ENCODE measurements at regions not wholly inside any gene's neighbourhood (a gene's known extent, or its start where the extent isn't known, plus 50 kb on each side); places are given as distances from the start of the nearest gene placed in this dataset.
A peak's percentile ranks its signal among the peaks of the same experiment; 100 is the strongest.

GRCh38 chr4:1565598-1566295 is 118.4 kb downstream of the FAM53A start:
- no peak overlapping the region for H3K27ac ChIP-seq (ENCODE audit: low read length)
- no peaks in the 10 kb centered on the region for H3K27me3 ChIP-seq (ENCODE audit: control insufficient read depth, insufficient read depth)
- ATAC-seq = no peak
- peak; percentile 2 to 43 (median 39) for DNase-seq
- WGBS = 79% methylated on average over 29 of the region's 29 CpGs
- intact Hi-C loops (cut with DNase I) = no loop called here
- H3K4me1 ChIP-seq (ENCODE audit: control insufficient read depth, insufficient read depth, low read length) = no peaks in the 10 kb centered on the region
- H3K4me3 ChIP-seq (ENCODE audit: low read length) = no peak overlapping the region
- H3K9me3 ChIP-seq (ENCODE audit: control insufficient read depth, low read length) = no peaks in the 10 kb centered on the region

DNA sequence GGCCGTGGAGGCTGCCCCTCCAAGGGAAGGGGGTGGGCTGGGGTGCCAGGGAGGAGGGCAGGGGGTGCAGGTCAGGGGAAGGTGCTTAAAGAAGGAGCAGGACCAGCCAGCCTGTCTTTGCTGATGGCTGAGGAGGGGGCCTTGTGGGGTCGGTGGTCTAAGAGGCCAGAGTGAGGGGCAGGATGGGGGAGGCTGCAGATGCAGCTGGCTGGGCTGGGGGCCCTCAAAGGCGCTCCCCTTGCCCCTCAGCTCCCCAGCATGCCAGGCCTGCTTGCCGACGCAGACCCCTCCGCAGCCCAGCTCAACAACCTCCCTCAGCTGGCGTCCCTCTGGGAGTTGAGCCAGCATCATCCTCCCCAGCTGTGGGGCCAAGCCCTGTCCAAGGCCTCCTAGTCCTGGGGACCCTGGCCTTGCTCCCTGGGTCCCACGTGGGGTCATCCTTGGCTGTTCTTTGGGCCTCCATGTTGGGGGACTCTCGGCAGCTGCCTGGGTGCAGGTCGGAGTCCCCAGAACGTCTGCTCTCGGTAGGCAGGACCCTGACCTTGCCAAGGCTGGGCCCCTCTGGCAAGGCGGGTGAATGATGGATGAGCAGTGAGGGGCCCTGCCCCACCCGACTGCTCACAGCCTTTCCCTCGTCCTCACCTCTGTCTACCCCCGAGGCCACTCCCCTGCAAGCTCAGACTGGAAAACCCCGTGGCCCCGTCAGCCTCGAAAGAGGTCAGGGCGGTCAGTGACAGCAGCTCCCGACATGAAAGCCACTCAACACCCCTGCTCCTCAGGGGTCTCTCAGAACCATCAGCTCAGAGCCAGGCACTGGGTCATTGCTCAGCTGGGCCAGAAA is 119.4 kb downstream of the FAM53A start:
- intact Hi-C loops (cut with DNase I) = no loop called here
- peak; percentile 7 to 47 (median 34) for DNase-seq
- ATAC-seq = no peak
- no peaks in the 10 kb centered on the region for H3K4me1 ChIP-seq (ENCODE audit: control insufficient read depth, insufficient read depth, low read length)
- no peak overlapping the region for H3K27ac ChIP-seq (ENCODE audit: low read length)
- no peaks in the 10 kb centered on the region for H3K9me3 ChIP-seq (ENCODE audit: control insufficient read depth, low read length)
- no peaks in the 10 kb centered on the region for H3K27me3 ChIP-seq (ENCODE audit: control insufficient read depth, insufficient read depth)
- WGBS = 38% methylated on average over 21 of the region's 21 CpGs
- no peak overlapping the region for H3K4me3 ChIP-seq (ENCODE audit: low read length)

DNA sequence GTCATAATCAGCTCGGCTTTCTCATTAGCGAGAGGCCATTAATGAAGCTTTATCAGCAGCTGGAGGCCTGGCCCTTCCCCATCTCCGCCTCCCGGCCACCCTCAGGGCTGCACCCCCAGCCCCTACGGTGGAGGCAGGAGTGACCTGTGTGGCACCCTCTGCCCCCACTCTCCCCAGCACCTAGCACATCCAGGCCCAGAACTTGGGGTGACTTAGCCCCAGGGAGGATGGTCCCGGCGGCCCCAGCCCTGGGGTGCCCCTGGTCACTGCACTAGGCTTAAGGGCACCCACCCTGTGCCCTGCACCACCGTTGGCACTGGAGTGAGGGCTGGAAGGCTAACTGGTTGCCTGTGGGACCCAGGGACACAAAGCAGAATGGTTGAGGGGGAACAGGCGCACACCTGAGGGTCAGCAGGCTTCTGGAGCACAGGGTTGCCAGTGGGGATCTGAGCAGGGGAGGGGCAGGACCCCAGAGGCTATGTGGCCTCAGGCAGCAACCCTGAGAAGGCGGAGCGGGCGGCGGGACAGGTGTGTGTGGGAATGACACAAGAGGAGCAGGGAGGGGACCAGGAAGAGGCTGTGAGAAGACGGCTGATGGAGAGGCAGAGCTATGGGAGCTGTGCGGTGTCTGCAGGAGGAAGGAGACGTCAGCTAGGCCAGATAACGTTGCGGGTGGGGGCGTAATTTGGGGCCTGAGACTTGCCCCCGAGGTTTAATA is 120.2 kb downstream of the FAM53A start:
- no peaks in the 10 kb centered on the region for H3K27me3 ChIP-seq (ENCODE audit: control insufficient read depth, insufficient read depth)
- peak; percentile 10 to 41 (median 40) for DNase-seq
- H3K9me3 ChIP-seq (ENCODE audit: control insufficient read depth, low read length) = no peaks in the 10 kb centered on the region

GRCh38 chr4:1563241-1563640 is 120.9 kb downstream of the FAM53A start:
- H3K4me3 ChIP-seq (ENCODE audit: low read length) = no peak overlapping the region
- 76% methylated on average over 9 of the region's 9 CpGs for WGBS
- intact Hi-C loops (cut with DNase I) = no loop called here
- peak in 2 of 3 donors; percentile 16 to 36 for DNase-seq
- H3K9me3 ChIP-seq (ENCODE audit: control insufficient read depth, low read length) = no peaks in the 10 kb centered on the region
- ATAC-seq = no peak
- H3K27me3 ChIP-seq (ENCODE audit: control insufficient read depth, insufficient read depth) = no peaks in the 10 kb centered on the region
- no peak overlapping the region for H3K27ac ChIP-seq (ENCODE audit: low read length)
- no peaks in the 10 kb centered on the region for H3K4me1 ChIP-seq (ENCODE audit: control insufficient read depth, insufficient read depth, low read length)

More for the DNA sequence above, 120.2 kb downstream of the FAM53A start:
- Histone ChIP-seq H3K4me3 (ENCODE audit: low read length) (no peak overlapping the region), H3K27ac (ENCODE audit: low read length) (no peak overlapping the region), H3K4me1 (ENCODE audit: control insufficient read depth, insufficient read depth, low read length) (no peaks in the 10 kb centered on the region)
- no peak for ATAC-seq
- WGBS = 57% methylated on average over 20 of the region's 20 CpGs
- intact Hi-C loops (cut with DNase I) = no loop called here

- Histone ChIP-seq H3K4me1 (ENCODE audit: control insufficient read depth, insufficient read depth, low read length) (no peaks in the 10 kb centered on the region), H3K27me3 (ENCODE audit: control insufficient read depth, insufficient read depth) (no peaks in the 10 kb centered on the region), H3K27ac (ENCODE audit: low read length) (no peak overlapping the region), H3K4me3 (ENCODE audit: low read length) (no peak overlapping the region), H3K9me3 (ENCODE audit: control insufficient read depth, low read length) (no peaks in the 10 kb centered on the region)
- ATAC-seq (no peak), DNase-seq (peak in 1 of 3 donors; percentile 4)
- 83% methylated on average over 12 of the region's 12 CpGs for WGBS
- intact Hi-C loops (cut with DNase I) = no loop called here
Observed at GRCh38 chr4:1562771-1563170, 121.3 kb downstream of the FAM53A start.

GRCh38 chr4:1562371-1562770 is 121.7 kb downstream of the FAM53A start:
- ATAC-seq = no peak
- no peaks in the 10 kb centered on the region for H3K27me3 ChIP-seq (ENCODE audit: control insufficient read depth, insufficient read depth)
- intact Hi-C loops (cut with DNase I) = no loop called here

GRCh38 chr4:1561286-1561990 is 122.7 kb downstream of the FAM53A start:
- WGBS = 81% methylated on average over 26 of the region's 26 CpGs
- Histone ChIP-seq H3K4me3 (ENCODE audit: low read length) (no peak overlapping the region), H3K27ac (ENCODE audit: low read length) (no peak overlapping the region), H3K27me3 (ENCODE audit: control insufficient read depth, insufficient read depth) (no peaks in the 10 kb centered on the region), H3K9me3 (ENCODE audit: control insufficient read depth, low read length) (no peaks in the 10 kb centered on the region), H3K4me1 (ENCODE audit: control insufficient read depth, insufficient read depth, low read length) (no peaks in the 10 kb centered on the region)
- intact Hi-C loops (cut with DNase I) = no loop called here
- DNase-seq (no peak), ATAC-seq (no peak)

More at GRCh38 chr4:1562371-1562770, 121.7 kb downstream of the FAM53A start:
- H3K4me3 ChIP-seq (ENCODE audit: low read length) = no peak overlapping the region
- no peaks in the 10 kb centered on the region for H3K9me3 ChIP-seq (ENCODE audit: control insufficient read depth, low read length)
- WGBS = 77% methylated on average over 19 of the region's 19 CpGs
- no peaks in the 10 kb centered on the region for H3K4me1 ChIP-seq (ENCODE audit: control insufficient read depth, insufficient read depth, low read length)
- H3K27ac ChIP-seq (ENCODE audit: low read length) = no peak overlapping the region
- DNase-seq = peak in 2 of 3 donors; percentile 28 to 34

GRCh38 chr4:1559896-1560650 is 124.0 kb downstream of the FAM53A start:
- Histone ChIP-seq H3K4me1 (ENCODE audit: control insufficient read depth, insufficient read depth, low read length) (no peaks in the 10 kb centered on the region), H3K27ac (ENCODE audit: low read length) (no peak overlapping the region), H3K4me3 (ENCODE audit: low read length) (no peak overlapping the region), H3K9me3 (ENCODE audit: control insufficient read depth, low read length) (no peaks in the 10 kb centered on the region), H3K27me3 (ENCODE audit: control insufficient read depth, insufficient read depth) (no peaks in the 10 kb centered on the region)
- 88% methylated on average over 40 of the region's 40 CpGs for WGBS
- DNase-seq (no peak), ATAC-seq (no peak)
- intact Hi-C loops (cut with DNase I) = no loop called here

DNA sequence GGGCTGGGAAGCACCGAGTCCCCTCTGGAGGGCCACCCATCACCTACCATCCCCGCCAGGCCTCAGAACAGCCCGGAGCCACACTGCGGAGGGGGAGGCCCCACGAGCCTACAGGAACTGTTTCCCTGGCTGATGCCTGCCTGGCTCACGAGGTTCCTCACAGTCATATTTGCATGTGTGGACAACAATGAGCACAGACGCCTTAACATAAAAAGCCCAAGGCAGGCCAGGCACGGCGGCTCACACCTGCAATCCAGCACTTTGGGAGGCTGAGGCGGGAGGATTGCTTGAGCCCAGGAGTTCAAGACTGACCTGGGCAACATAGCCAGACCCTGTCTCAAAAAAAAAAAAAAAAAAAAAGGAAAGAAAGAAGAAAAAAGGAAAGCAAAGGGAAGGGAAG is 125.9 kb downstream of the FAM53A start:
- H3K4me1 ChIP-seq (ENCODE audit: control insufficient read depth, insufficient read depth, low read length) = no peaks in the 10 kb centered on the region
- DNase-seq (no peak), ATAC-seq (no peak)
- H3K4me3 ChIP-seq (ENCODE audit: low read length) = no peak overlapping the region
- WGBS = 60% methylated on average over 10 of the region's 10 CpGs
- no peaks in the 10 kb centered on the region for H3K27me3 ChIP-seq (ENCODE audit: control insufficient read depth, insufficient read depth)
- H3K9me3 ChIP-seq (ENCODE audit: control insufficient read depth, low read length) = no peaks in the 10 kb centered on the region
- intact Hi-C loops (cut with DNase I) = no loop called here
- no peak overlapping the region for H3K27ac ChIP-seq (ENCODE audit: low read length)

- DNase-seq (no peak), ATAC-seq (no peak)
- intact Hi-C loops (cut with DNase I) = no loop called here
- Histone ChIP-seq H3K27ac (ENCODE audit: low read length) (no peak overlapping the region), H3K4me1 (ENCODE audit: control insufficient read depth, insufficient read depth, low read length) (no peaks in the 10 kb centered on the region), H3K9me3 (ENCODE audit: control insufficient read depth, low read length) (no peaks in the 10 kb centered on the region), H3K27me3 (ENCODE audit: control insufficient read depth, insufficient read depth) (no peaks in the 10 kb centered on the region), H3K4me3 (ENCODE audit: low read length) (no peak overlapping the region)
- WGBS = 77% methylated on average over 13 of the region's 13 CpGs
Observed at GRCh38 chr4:1557221-1557597, 126.9 kb downstream of the FAM53A start.

Data from right cardiac atrium (tissue), 5 donors.